ENCODE measurements at regions not wholly inside any gene's neighbourhood (a gene's known extent, or its start where the extent isn't known, plus 50 kb on each side); places are given as distances from the start of the nearest gene placed in this dataset.
A peak's percentile ranks its signal among the peaks of the same experiment; 100 is the strongest.

DNA sequence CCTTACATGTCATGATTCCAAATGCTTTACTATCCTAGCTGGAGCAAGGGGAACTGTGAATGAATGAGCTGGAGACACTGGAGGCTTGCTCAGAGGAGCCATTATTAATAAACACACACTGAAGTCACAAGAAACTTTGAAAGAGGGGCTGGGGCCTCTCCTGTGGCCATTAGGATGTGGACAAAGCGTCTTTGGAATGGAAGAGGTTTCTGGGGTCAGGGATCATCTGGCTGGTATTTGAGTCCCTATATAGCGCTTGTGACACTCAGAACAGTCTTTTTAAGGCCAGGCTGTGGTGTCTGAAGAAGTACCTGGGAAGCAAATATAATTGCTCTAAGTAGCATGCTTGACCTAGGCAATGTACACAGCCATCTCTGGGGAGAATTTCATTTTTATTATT, 193.0 kb downstream of the JCAD start:
- TF ChIP-seq, protein P1, sequence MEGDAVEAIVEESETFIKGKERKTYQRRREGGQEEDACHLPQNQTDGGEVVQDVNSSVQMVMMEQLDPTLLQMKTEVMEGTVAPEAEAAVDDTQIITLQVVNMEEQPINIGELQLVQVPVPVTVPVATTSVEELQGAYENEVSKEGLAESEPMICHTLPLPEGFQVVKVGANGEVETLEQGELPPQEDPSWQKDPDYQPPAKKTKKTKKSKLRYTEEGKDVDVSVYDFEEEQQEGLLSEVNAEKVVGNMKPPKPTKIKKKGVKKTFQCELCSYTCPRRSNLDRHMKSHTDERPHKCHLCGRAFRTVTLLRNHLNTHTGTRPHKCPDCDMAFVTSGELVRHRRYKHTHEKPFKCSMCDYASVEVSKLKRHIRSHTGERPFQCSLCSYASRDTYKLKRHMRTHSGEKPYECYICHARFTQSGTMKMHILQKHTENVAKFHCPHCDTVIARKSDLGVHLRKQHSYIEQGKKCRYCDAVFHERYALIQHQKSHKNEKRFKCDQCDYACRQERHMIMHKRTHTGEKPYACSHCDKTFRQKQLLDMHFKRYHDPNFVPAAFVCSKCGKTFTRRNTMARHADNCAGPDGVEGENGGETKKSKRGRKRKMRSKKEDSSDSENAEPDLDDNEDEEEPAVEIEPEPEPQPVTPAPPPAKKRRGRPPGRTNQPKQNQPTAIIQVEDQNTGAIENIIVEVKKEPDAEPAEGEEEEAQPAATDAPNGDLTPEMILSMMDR (IDR thresholded peaks at IDR 0.05; ENCODE audit: insufficient read depth in 1 of 2, low read depth in 1 of 2, low read length in 1 of 2, severe bottlenecking in 1 of 2, unreplicated experiment in 1 of 2) = no peak

GRCh38 chr10:29865700-29866355, 193.6 kb downstream of the JCAD start:
- peaks cover 47% of the 10 kb centered on the region for H3K4me1 Mint-ChIP-seq (ENCODE audit: low read depth, unreplicated experiment)
- DNase-seq = peak; percentile 89 to 92
- intact Hi-C loops (cut with micrococcal nuclease; ENCODE audit: unreplicated experiment) = loop anchor here (1.0 to 5.0 kb wide), 6 partner anchors 19 to 231 kb away; partner anchors contain the start of gene SVIL

More for the DNA sequence above, 193.0 kb downstream of the JCAD start:
- DNase-seq = peak; percentile 79 to 91
- Histone ChIP-seq H3K4me1 (peaks cover 60% of the 10 kb centered on the region), H3K4me3 (ENCODE audit: low read depth, low read length) (no peak overlapping the region), H3K9me3 (peaks cover 17% of the 10 kb centered on the region), H3K27me3 (replicated peaks; ENCODE audit: control insufficient read depth, insufficient read depth, low read length) (no peaks in the 10 kb centered on the region), H3K36me3 (ENCODE audit: control insufficient read depth, insufficient read depth, low read length) (no peaks in the 10 kb centered on the region)
- peaks cover 49% of the 10 kb centered on the region for H3K4me1 Mint-ChIP-seq (ENCODE audit: low read depth, unreplicated experiment)
- no peaks in the 10 kb centered on the region for H3K27me3 Mint-ChIP-seq (ENCODE audit: insufficient read depth, unreplicated experiment)
- H3K9me3 Mint-ChIP-seq (ENCODE audit: unreplicated experiment) = peaks cover 17% of the 10 kb centered on the region
- H3K4me3 Mint-ChIP-seq (ENCODE audit: unreplicated experiment) = peak overlapping the region; percentile 42
- intact Hi-C loops (cut with micrococcal nuclease; ENCODE audit: unreplicated experiment) = loop anchor here (2.0 to 5.0 kb wide), 4 partner anchors 56 to 232 kb away; partner anchors contain the start of gene SVIL
- ChIA-PET POLR2A (interaction anchor here (1.0 kb wide), 1 partner anchor 132 kb away, joined by 3 read pairs; no protein-coding TSS in a partner anchor), CTCF (no interaction called here)
- no TSS peak for BruUV-seq (replicated peaks)
- peaks cover 30% of the 10 kb centered on the region for H3K36me3 Mint-ChIP-seq (ENCODE audit: insufficient read depth, unreplicated experiment)
- peak overlapping the region; percentile 95 for H3K27ac Mint-ChIP-seq (ENCODE audit: unreplicated experiment)

DNA sequence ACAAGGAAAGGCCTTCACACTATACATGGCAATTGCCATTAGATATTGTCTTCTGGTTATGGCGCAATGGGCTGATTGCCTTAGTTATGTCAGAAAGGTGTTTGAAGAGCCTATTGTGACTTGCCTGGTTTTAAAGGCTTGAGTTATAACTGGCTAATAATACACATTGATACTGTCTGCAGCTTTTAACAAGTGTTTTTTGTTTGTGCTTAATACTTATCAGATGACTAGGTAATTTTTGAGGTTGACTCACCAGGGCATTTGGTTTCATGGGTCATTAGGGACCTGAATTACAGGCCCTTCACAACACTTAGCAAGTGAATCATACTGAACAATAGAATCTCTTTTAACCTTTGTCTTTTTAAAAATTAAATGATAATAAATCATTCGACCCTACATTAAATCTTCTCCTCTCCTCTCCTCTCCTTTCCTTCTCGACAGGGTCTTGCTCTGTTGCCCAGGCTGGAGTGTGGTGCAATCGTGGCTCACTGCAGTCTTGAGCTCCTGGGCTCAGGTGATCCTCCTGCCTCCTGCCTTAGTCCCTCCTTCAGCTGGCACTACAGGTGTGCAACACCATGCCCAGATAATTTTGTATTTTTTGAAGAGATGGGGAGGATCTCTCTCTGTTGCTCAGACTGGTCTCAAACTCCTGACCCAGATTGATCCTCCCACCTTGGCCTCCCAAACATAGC, 196.3 kb downstream of the JCAD start:
- Histone ChIP-seq H3K27me3 (replicated peaks; ENCODE audit: control insufficient read depth, insufficient read depth, low read length) (no peaks in the 10 kb centered on the region), H3K9me3 (peaks cover 12% of the 10 kb centered on the region), H3K4me1 (peaks cover 89% of the 10 kb centered on the region), H3K4me3 (ENCODE audit: low read depth, low read length) (no peak overlapping the region), H3K36me3 (ENCODE audit: control insufficient read depth, insufficient read depth, low read length) (no peaks in the 10 kb centered on the region)
- Mint-ChIP-seq H3K27me3 (ENCODE audit: insufficient read depth, unreplicated experiment) (no peaks in the 10 kb centered on the region), H3K4me3 (ENCODE audit: unreplicated experiment) (no peak overlapping the region), H3K27ac (ENCODE audit: unreplicated experiment) (peak overlapping the region; percentile 95), H3K36me3 (ENCODE audit: insufficient read depth, unreplicated experiment) (peaks cover 28% of the 10 kb centered on the region), H3K9me3 (ENCODE audit: unreplicated experiment) (no peaks in the 10 kb centered on the region), H3K4me1 (ENCODE audit: low read depth, unreplicated experiment) (peaks cover 46% of the 10 kb centered on the region)
- POLR2A ChIA-PET = interaction anchor here (0.5 kb wide), 1 partner anchor 15 kb away, joined by 3 read pairs; no protein-coding TSS in a partner anchor
- intact Hi-C loops (cut with micrococcal nuclease; ENCODE audit: unreplicated experiment) = no loop called here
- DNase-seq = peak; percentile 48 to 69
- CTCF ChIA-PET = no interaction called here
- BruUV-seq (replicated peaks) = no TSS peak
- TF ChIP-seq, protein P1 (IDR thresholded peaks at IDR 0.05; ENCODE audit: insufficient read depth in 1 of 2, low read depth in 1 of 2, low read length in 1 of 2, severe bottlenecking in 1 of 2, unreplicated experiment in 1 of 2) = no peak

More at GRCh38 chr10:29865700-29866355, 193.6 kb downstream of the JCAD start:
- TSS peak; percentile 81 for BruUV-seq (replicated peaks)
- ChIA-PET CTCF (interaction anchor here (0.6 to 1.5 kb wide), 3 partner anchors 33 to 375 kb away, joined by 3 read pairs; no protein-coding TSS in a partner anchor), POLR2A (interaction anchor here (1.0 to 1.2 kb wide), 2 partner anchors 19 to 131 kb away, joined by 3 read pairs; no protein-coding TSS in a partner anchor)
- Histone ChIP-seq H3K4me3 (ENCODE audit: low read depth, low read length) (no peak overlapping the region), H3K4me1 (peaks cover 64% of the 10 kb centered on the region), H3K36me3 (ENCODE audit: control insufficient read depth, insufficient read depth, low read length) (no peaks in the 10 kb centered on the region), H3K9me3 (peaks cover 17% of the 10 kb centered on the region), H3K27me3 (replicated peaks; ENCODE audit: control insufficient read depth, insufficient read depth, low read length) (no peaks in the 10 kb centered on the region)
- Mint-ChIP-seq H3K36me3 (ENCODE audit: insufficient read depth, unreplicated experiment) (peaks cover 29% of the 10 kb centered on the region), H3K9me3 (ENCODE audit: unreplicated experiment) (peaks cover 11% of the 10 kb centered on the region), H3K4me3 (ENCODE audit: unreplicated experiment) (peak overlapping the region; percentile 42), H3K27me3 (ENCODE audit: insufficient read depth, unreplicated experiment) (no peaks in the 10 kb centered on the region), H3K27ac (ENCODE audit: unreplicated experiment) (peak overlapping the region; percentile 95)
- TF ChIP-seq, protein P1 (IDR thresholded peaks at IDR 0.05; ENCODE audit: insufficient read depth in 1 of 2, low read depth in 1 of 2, low read length in 1 of 2, severe bottlenecking in 1 of 2, unreplicated experiment in 1 of 2) = no peak

Data from Caco-2 (cell line).